RWPE2 (cell line): ENCODE measurements at regions not wholly inside any gene's neighbourhood (a gene's known extent, or its start where the extent isn't known, plus 50 kb on each side); places are given as distances from the start of the nearest gene placed in this dataset.
"Not testable (repeated sequence)": the region's sequence is repeated elsewhere in the genome, so short reads cannot be mapped to it uniquely, and the experiment has no call there.

Source experiments
- ATAC-seq: fragments of 200-7000 bp; cut with Tn5 transposase; 3 replicates; pipeline ENCODE4 v1.9.1; 2021; ENCODE audit warnings: low read depth
- DNase-seq: peaks from one replicate; pipeline ENCODE4 v3.0.0-alpha.2; 2020; ENCODE audit warnings: low spot score
- H3K27ac ChIP-seq: fragments of 450-650 bp; 2 replicates; pipeline ENCODE4 v1.5.1; 2017; ENCODE audit warnings: mild to moderate bottlenecking; ENCODE audit not compliant: poor library complexity, severe bottlenecking
- H3K27me3 ChIP-seq: fragments of 250-450 bp; sonication (Bioruptor Pico); 2 replicates; pipeline ENCODE4 v1.5.1; 2021; ENCODE audit warnings: mild to moderate bottlenecking, moderate library complexity; ENCODE audit not compliant: insufficient read depth, poor library complexity, severe bottlenecking
- H3K36me3 ChIP-seq: fragments of 250-450 bp; sonication (Bioruptor Pico); 2 replicates; pipeline ENCODE4 v1.5.1; 2020; ENCODE audit warnings: low read depth, mild to moderate bottlenecking, moderate library complexity
- H3K4me1 ChIP-seq: fragments of 250-450 bp; sonication (Bioruptor Pico); 2 replicates; pipeline ENCODE4 v1.5.1; 2021; ENCODE audit warnings: mild to moderate bottlenecking, moderate library complexity; ENCODE audit not compliant: insufficient read depth, poor library complexity, severe bottlenecking
- H3K4me3 ChIP-seq: fragments of 250-450 bp; sonication (Bioruptor Pico); 2 replicates; pipeline ENCODE4 v1.5.1; 2021; ENCODE audit warnings: mild to moderate bottlenecking, moderate library complexity; ENCODE audit not compliant: severe bottlenecking
- H3K9me3 ChIP-seq: fragments of 250-450 bp; sonication (Bioruptor Pico); 2 replicates; pipeline ENCODE4 v1.5.1; 2021; ENCODE audit warnings: mild to moderate bottlenecking, moderate library complexity; ENCODE audit not compliant: severe bottlenecking

DNA sequence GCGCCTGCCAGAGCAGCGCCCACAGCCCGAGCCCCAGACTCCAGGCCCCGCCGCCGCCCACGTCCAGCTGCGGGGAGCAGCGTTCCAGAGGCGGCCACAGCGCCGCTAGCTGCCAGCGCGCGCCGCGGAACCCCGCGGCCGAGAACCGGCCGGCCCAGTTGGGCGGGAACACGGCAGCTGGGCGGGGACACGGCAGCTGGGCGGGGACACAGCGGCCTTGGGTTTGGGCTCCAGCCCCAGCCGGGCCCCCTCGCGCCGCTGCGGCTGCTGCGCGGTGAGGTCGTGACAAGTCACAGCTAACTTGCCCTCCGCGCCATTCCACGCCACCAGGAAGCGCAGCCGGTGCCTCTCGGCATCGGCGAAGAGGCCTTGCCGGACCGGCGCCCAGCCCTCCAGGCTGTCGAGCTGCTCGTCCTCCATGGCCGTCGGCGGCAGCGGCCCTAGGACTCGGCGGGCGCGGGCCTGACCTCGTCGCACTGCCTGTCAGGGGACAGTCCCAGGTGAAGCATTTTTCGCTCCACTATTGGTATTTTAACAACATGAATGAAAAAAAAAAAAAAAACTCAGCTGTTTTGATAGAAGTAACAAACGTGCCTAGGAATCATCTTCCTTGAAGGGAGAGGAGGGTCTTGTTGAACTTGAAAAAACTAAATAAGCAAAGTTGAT is 56.6 kb upstream of the GOLGA8N start:
- peak; percentile 39 for DNase-seq
- not testable (repeated sequence) for H3K4me1 ChIP-seq

DNA sequence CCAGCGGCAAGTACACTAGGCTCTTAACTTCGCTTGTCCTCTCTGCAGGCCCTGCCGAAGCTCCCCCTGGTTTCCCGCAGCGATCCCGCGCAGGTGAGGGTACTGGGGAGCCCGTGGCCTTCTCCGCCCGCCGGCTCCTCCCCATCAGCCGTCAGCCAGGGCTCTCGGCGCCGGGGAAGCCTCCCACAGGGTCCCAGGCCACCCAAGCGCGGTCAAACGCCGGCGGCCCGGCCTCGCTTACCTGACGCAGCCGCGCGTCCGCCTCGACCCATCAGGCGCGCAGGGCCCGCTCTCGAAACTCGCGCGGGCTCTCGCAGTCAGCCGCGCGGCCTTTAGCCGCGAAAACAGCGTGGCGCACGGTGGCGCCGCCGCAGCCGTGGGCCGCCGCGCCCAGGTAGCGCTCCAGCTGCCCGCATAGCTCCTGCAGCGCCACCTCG is 57.2 kb upstream of the GOLGA8N start:
- not testable (repeated sequence) for H3K4me3 ChIP-seq, H3K27ac ChIP-seq, H3K4me1 ChIP-seq, H3K27me3 ChIP-seq, H3K36me3 ChIP-seq, DNase-seq, H3K9me3 ChIP-seq
- peak; percentile 48 for ATAC-seq

More for the DNA sequence above, 56.6 kb upstream of the GOLGA8N start:
- H3K36me3 ChIP-seq, H3K27me3 ChIP-seq, H3K9me3 ChIP-seq, H3K27ac ChIP-seq: not testable (repeated sequence)
- peak; percentile 90 for ATAC-seq
- peak overlapping the region; percentile 28 for H3K4me3 ChIP-seq

DNA sequence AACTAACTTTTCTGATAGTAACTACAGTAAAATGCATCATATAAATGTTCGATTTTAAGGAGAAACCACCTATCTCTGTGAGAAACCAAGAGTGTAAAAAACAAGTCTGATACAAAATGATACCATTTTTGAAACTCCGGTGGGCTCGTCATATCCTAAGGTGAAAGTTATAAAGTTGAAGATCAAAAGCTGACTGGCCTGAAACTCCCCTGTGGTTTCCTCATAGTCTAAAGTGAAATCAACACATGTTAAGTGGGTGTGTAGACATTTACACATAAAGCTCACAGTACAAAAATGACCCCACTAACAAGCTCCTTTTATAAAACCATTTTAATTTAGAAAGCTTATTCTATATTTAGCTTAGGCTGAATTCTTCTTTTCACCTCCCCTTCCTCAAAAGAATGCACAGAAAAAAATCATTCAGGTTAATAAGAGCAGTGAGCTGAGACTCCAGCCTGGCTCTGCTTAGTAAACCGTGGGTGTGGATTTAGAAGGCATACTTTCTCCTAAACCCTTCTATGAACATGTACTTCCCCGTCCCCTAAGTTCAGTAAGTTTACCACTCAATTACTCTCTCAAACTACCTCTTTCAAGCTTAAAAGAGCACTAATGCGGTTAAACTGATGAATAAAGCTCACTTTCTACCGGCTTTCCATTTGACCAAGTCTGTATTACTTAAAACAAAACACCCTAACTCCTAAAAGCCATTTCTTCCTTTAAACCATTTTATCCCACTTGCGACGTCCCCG is 57.9 kb upstream of the GOLGA8N start:
- not testable (repeated sequence) for H3K27ac ChIP-seq, H3K27me3 ChIP-seq, H3K36me3 ChIP-seq, ATAC-seq, DNase-seq, H3K4me1 ChIP-seq, H3K4me3 ChIP-seq, H3K9me3 ChIP-seq

DNA sequence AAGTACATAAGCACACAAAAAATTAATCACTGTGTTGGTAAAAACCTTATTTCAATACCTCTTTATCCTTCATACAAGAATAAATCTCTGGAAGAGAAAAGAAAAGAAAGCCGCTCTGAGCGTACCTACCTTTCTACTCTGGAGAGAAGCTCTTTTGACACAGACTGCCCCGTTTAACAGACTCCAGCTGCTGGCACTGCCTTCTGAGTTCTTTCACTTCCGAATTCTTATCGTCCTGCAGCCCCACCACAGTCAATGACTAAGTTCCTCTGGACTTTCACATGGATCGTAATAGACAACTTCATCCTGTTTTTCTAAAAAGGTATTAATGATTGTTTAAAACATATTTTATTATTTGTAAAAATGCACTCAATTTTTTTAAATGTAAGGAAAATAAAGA is 67.5 kb upstream of the GOLGA8O start:
- H3K4me1 ChIP-seq, ATAC-seq, H3K4me3 ChIP-seq, H3K36me3 ChIP-seq, H3K9me3 ChIP-seq, DNase-seq, H3K27ac ChIP-seq, H3K27me3 ChIP-seq: not testable (repeated sequence)

DNA sequence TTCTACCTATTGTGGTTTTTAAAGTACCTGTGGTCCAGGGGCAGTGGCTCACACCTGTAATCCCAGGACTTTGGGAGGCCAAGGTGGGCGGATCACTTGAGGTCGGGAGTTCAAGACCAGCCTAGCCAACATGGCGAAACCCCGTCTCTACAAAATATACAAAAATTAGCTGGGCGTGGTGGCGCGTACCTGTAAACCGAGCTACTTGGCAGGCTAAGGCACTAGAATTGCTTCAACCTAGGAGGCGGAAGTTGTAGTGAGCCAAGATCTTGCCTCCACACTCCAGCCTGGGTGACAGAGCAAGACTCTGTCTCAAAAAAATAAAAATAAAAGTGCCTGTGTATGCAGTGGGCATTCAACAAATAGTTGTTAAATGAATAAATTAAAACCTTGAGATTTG is 67.0 kb upstream of the GOLGA8O start:
- H3K4me3 ChIP-seq, H3K27ac ChIP-seq, H3K27me3 ChIP-seq, ATAC-seq, H3K9me3 ChIP-seq, H3K4me1 ChIP-seq, DNase-seq: not testable (repeated sequence)
- H3K36me3 ChIP-seq: peaks cover 11% of the 10 kb centered on the region

DNA sequence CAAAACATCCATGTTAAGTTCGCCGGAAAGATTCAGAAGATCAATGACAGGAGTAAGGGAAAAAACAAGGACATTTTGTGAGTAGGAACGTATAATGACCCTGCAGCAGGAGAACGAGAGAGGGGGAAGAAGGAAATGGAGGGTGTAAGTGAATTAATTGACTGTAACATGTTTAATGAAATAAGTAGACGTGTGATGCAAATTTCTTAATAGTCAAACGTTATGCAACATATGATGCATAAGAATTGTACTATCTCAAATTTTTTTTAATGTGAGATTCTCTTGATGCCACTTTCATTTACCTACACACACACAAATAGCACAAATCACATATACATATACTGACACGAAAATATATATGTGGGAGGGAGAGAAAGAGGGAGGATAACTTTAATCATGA is 63.5 kb upstream of the GOLGA8O start:
- not testable (repeated sequence) for H3K27ac ChIP-seq, H3K4me3 ChIP-seq, DNase-seq, H3K4me1 ChIP-seq, H3K27me3 ChIP-seq, ATAC-seq, H3K9me3 ChIP-seq
- peaks cover 11% of the 10 kb centered on the region for H3K36me3 ChIP-seq

DNA sequence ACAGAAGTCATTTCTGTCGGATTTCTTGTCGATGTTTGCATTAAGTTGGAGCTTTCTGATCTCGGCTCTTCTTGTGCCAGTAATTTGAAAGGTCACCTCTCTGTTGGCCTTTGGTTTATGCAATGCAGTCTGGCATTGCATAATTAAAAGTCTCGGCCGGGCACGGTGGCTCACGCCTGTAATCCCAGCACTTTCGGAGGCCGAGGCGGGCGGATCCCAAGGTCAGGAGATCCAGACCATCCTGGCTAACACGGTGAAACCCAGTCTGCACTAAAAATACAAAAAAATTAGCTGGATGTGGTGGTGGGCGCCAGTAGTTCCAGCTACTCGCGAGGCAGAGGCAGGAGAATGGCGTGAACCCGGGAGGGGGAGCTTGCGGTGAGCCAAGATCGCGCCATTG is 62.6 kb upstream of the GOLGA8O start:
- H3K4me1 ChIP-seq, ATAC-seq, H3K9me3 ChIP-seq, H3K27me3 ChIP-seq, H3K27ac ChIP-seq, H3K4me3 ChIP-seq: not testable (repeated sequence)
- peak; percentile 15 for DNase-seq
- H3K36me3 ChIP-seq: peaks cover 11% of the 10 kb centered on the region

GRCh38 chr15:32516954-32517353 is 61.5 kb upstream of the GOLGA8O start:
- H3K36me3 ChIP-seq, H3K27ac ChIP-seq, H3K9me3 ChIP-seq, ATAC-seq, H3K4me3 ChIP-seq, DNase-seq, H3K4me1 ChIP-seq, H3K27me3 ChIP-seq: not testable (repeated sequence)

- not testable (repeated sequence) for H3K9me3 ChIP-seq, H3K4me1 ChIP-seq, H3K36me3 ChIP-seq, H3K4me3 ChIP-seq, ATAC-seq, H3K27me3 ChIP-seq, H3K27ac ChIP-seq, DNase-seq
Measured at GRCh38 chr15:32513378-32513777, 57.9 kb upstream of the GOLGA8O start.

GRCh38 chr15:32510027-32510426 is 54.6 kb upstream of the GOLGA8O start:
- not testable (repeated sequence) for H3K27ac ChIP-seq, H3K9me3 ChIP-seq, H3K4me3 ChIP-seq, DNase-seq, ATAC-seq, H3K27me3 ChIP-seq, H3K4me1 ChIP-seq, H3K36me3 ChIP-seq

DNA sequence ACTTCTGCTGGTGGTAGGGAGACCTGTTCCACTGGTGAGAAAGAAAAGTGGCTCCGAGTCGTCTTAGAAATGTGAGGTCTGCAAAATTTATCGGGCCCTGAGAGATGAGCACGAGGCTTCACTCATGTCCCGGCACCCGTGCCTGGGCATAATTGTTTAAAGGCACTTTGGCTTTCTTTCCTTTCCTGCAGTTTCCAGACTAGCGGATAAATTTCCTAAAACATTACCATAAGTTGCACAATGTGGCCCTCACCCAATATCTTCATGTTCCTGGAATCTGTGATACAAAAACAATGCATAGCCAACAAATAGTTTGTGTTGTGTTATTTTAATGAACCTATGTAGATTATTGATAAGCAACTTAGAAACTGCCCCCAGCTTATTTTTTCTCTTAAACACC is 52.6 kb upstream of the GOLGA8O start:
- ATAC-seq, H3K27ac ChIP-seq, H3K36me3 ChIP-seq, H3K4me3 ChIP-seq, H3K9me3 ChIP-seq, DNase-seq, H3K4me1 ChIP-seq, H3K27me3 ChIP-seq: not testable (repeated sequence)
